AG04450 (cell line): ENCODE measurements at regions not wholly inside any gene's neighbourhood (a gene's known extent, or its start where the extent isn't known, plus 50 kb on each side); places are given as distances from the start of the nearest gene placed in this dataset.

Source experiments
- CTCF ChIA-PET: fragments of 300-600, 350-600 bp; formaldehyde crosslinking; extraction: SDS; loops from one replicate; lab custom pipeline; 2022; ENCODE audit warnings: antibody characterized with exemption, inconsistent platforms; lab: Charles Lee
- POLR2A ChIA-PET: fragments of 350-600 bp; formaldehyde crosslinking; extraction: SDS; loops from one replicate; lab custom pipeline; 2021; ENCODE audit warnings: antibody characterized with exemption, inconsistent platforms; lab: Yijun Ruan, JAX
- DNase-seq: peaks from one replicate; pipeline ENCODE4 v3.0.0-alpha.2; 2011; ENCODE audit warnings: low read depth, low spot score
- H3K27ac ChIP-seq: one replicate; pipeline ENCODE4 v1.5.1; 2012; ENCODE audit warnings: low read depth, low read length, control low read depth
- H3K27me3 ChIP-seq: one replicate; pipeline ENCODE4 v1.6.0; 2012; ENCODE audit warnings: low read length; ENCODE audit not compliant: control insufficient read depth, insufficient read depth
- H3K4me3 ChIP-seq: 2 replicates; pipeline ENCODE4 v1.5.1; 2011; ENCODE audit warnings: mild to moderate bottlenecking, low read depth, low read length, control low read depth
- H3K9me3 ChIP-seq: 2 replicates; pipeline ENCODE4 v1.5.1; 2012; ENCODE audit warnings: low read length; ENCODE audit not compliant: control insufficient read depth, insufficient read depth
- CTCF ChIP-seq: IDR thresholded peaks from 2 replicates; pipeline ENCODE4 v1.5.1; 2011; ENCODE audit warnings: low read depth, low read length, control low read depth, inconsistent platforms

- Histone ChIP-seq H3K27ac (no peak overlapping the region), H3K27me3 (no peaks in the 10 kb centered on the region), H3K9me3 (no peaks in the 10 kb centered on the region), H3K4me3 (no peak overlapping the region)
- CTCF ChIA-PET: no interaction called here
- TF ChIP-seq CTCF: no peak
- no peak for DNase-seq
- POLR2A ChIA-PET: no interaction called here
Measured at GRCh38 chr2:225788571-225789094, 389.1 kb downstream of the NYAP2 start.

- Histone ChIP-seq H3K27me3 (no peaks in the 10 kb centered on the region), H3K27ac (no peak overlapping the region), H3K9me3 (no peaks in the 10 kb centered on the region), H3K4me3 (no peak overlapping the region)
- TF ChIP-seq CTCF: no peak
- POLR2A ChIA-PET: no interaction called here
- CTCF ChIA-PET: no interaction called here
- no peak for DNase-seq
Measured at GRCh38 chr2:225787497-225787896, 388.0 kb downstream of the NYAP2 start.

- Histone ChIP-seq H3K4me3 (no peak overlapping the region), H3K9me3 (no peaks in the 10 kb centered on the region), H3K27me3 (no peaks in the 10 kb centered on the region), H3K27ac (no peak overlapping the region)
- DNase-seq: no peak
- POLR2A ChIA-PET: no interaction called here
- CTCF ChIA-PET: no interaction called here
- TF ChIP-seq CTCF: no peak
Measured at GRCh38 chr2:225781991-225782390, 382.5 kb downstream of the NYAP2 start.

GRCh38 chr2:225781145-225781544 lies 381.6 kb downstream of the NYAP2 start:
- Histone ChIP-seq H3K27ac (no peak overlapping the region), H3K4me3 (no peak overlapping the region), H3K27me3 (no peaks in the 10 kb centered on the region), H3K9me3 (no peaks in the 10 kb centered on the region)
- CTCF ChIA-PET: no interaction called here
- TF ChIP-seq CTCF: no peak
- DNase-seq: no peak
- POLR2A ChIA-PET: no interaction called here

GRCh38 chr2:225779829-225780228 lies 380.3 kb downstream of the NYAP2 start:
- Histone ChIP-seq H3K27ac (no peak overlapping the region), H3K9me3 (no peaks in the 10 kb centered on the region), H3K27me3 (no peaks in the 10 kb centered on the region), H3K4me3 (no peak overlapping the region)
- POLR2A ChIA-PET: no interaction called here
- TF ChIP-seq CTCF: no peak
- CTCF ChIA-PET: no interaction called here
- no peak for DNase-seq
